COLO668 (cell line): ENCODE measurements at regions not wholly inside any gene's neighbourhood (a gene's known extent, or its start where the extent isn't known, plus 50 kb on each side); places are given as distances from the start of the nearest gene placed in this dataset.

ENCODE experiments used
- DNase-seq: peaks from one replicate; lab custom pipeline; 2025; ENCODE audit not compliant: unreplicated experiment; lab: John Stamatoyannopoulos, UW

DNA sequence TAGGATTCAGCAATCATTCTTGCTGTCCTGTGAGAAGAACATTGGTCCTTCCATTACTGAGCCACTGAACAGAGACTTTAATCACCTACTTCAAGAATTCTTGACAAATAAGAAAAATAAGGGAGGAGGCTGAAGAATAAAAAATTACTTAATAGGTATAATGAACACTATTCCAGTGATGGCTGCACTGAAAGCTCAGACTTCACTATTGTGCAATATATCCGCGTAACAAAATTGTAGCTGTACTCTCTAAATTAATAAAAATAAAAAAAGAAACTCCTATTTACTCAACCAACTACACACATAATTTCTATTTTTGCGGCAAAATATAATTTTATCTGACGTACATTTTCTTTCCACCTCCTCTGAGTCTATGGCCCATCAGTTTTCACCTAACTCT is 2441.0 kb downstream of the PCDH7 start:
- no peak for DNase-seq

DNA sequence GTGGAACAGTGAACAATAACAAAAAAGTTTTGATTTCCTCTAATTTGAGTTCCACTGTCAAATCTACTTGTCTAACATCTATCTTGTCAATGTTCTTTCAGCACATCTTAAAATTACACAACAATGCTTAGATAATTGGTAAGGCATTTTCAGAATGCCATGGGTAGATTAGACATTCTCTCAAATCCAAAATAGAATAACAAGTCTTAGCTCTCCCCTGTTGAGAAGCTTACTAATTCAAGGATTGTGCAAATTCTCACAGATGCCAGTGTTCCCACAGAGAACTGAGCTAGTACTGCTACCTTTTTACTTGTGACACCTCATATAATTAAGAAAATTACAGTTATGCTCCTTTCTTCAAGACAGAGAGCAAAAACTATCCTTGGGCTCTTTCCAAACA is 2442.0 kb downstream of the PCDH7 start:
- no peak for DNase-seq

DNA sequence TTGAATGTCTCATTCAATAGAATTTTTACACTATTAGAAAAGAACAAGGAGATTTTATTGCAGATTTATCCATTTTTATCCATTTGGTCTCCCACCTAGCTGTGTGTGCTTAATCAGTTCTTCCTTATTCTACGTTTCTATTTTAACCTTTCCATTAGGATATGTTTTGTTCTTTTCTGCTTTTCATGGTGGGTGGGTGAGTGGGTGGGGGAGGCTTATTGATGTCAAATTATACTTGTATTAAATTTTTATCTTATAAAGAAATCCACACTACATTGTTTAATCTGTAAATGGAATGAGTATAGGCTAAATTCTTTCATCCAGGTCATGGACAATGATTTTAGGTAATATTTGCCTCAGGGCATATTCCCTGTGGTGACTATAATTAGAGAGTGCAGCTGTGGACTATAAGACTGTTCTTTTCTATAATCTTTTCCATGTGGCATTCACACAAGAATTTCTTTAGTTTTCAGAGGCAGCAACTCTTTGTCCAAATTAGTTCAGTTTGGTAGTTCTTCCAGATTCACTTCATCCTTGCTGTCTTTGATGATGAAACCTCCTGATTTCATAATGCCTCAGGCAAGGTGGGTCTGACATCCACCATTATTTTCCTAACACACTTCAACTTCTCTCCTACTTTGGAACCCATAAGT is 2451.8 kb downstream of the PCDH7 start:
- no peak for DNase-seq

DNA sequence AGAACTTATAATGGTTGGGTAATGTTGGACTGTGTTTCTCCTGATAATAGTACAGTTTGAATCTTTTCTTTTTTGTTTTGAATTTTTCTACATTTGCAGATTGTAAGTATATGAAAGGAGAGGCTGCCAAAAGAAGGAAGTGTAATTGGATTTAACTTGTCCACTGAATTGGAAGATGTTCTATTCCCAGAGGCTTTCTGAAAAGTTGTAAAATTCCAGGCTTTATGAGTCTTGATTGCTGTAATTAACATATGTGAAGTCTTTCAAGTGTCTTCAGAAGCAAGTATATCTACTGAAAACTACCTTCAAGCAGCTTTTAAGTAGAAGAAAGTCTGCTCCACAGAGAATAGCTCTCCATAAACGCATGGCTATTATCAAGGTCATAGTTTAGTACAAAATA is 2456.4 kb downstream of the PCDH7 start:
- no peak for DNase-seq

DNA sequence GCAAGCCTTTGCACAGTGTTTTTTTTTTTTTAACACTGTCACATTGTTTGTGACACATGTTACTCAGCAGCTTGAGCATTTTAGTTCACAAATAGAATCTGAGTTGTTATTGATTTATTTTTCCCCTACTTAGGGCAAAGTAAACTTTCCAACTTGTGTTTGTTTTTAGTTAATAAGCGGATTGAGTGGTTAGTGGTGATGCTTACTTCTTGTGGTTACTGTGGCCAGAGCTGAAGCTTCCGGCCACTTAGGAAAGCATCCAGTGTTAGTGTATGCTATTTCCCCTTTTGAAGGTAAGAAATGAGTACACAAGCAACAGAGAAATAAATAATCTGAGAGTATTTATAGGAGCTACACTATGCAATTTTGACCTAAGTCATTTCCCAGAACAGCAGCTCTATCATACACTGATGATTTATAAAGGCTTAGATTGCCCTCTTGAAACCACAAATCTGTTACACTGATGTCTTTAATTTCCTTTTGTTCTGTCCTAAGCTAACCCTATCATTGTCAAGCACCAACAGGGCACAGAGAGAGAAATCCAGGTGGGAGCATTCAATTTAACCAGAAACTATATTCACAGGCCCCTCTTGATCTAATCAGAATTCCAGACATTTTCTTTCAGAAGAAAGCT is 2464.6 kb downstream of the PCDH7 start:
- no peak for DNase-seq

DNA sequence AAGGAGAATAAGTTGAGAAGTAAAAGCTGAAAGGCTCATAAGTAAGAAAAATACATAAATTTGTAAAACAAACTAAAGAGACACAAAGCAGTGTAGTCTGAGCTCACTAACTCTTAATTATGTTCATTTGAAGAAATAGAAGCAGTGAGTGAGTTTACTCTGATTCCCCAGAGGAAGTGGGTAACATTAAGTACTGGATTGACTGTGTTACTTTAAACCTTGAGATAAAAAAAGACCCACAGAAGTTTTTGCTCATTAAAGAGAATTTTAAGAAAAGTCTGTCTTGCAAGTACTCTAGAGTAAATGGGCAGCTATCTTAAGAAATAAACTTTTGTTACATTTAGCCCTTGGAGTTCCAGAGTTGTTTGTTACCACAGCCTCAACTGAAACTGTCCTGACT is 2466.9 kb downstream of the PCDH7 start:
- no peak for DNase-seq

DNA sequence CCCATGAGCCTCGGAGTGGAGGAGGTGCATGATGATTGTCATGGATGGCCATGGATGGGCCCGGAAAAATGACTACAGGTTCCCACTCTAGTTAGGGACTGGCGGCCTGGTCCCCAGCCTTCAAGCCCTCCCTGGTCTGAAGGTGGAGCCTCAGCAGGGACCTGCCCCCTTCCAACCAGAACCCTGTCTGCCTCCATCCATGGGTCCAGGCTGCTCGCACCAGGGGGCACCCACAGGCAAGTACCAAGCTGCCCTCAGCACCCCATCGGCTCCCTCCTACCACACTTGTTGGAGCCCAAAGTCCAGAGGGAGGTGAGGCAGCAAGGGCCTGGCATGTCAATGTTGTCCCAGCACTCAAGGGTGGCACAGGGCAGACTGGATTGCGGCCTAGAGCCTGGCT is 2468.6 kb downstream of the PCDH7 start:
- DNase-seq, result no peak

DNA sequence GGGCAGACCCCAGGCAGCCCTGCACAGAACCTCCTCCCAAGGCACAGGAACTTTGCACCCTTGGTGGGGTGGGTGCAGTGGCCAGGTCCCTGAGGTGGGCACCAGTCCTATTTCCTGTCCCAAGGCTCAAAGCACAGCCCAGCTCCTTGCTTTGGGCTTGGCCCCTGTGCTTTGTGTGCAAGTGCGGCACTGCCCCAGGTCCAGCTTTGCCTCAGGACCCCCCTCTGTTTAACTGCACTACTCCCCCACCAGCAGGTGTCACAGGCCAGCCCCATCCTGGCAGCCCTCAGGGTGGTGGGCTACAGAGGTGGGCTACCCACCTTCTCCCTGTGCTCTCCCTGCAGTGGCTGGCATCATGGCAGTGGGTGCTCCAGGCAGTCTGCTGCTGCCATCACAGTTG is 2469.0 kb downstream of the PCDH7 start:
- DNase-seq, result no peak

DNA sequence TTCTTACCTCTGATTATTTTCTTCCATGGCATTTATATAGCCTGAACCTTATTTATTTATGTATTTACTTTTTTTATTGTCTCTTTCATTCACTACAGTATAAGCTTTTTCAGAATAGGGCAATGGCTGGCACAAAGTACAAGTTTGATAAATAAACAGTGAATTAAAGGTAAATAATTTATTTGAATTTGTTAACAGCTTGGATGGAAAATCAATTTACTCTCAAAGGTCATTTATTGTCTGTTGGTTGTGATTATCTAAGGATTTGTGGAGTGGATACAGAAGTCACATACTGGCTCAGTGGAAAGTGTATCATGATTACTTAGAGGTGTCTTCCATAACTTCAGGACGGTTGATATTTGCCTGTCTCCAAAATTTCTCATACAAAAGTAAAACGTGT is 2472.9 kb downstream of the PCDH7 start:
- no peak for DNase-seq

DNA sequence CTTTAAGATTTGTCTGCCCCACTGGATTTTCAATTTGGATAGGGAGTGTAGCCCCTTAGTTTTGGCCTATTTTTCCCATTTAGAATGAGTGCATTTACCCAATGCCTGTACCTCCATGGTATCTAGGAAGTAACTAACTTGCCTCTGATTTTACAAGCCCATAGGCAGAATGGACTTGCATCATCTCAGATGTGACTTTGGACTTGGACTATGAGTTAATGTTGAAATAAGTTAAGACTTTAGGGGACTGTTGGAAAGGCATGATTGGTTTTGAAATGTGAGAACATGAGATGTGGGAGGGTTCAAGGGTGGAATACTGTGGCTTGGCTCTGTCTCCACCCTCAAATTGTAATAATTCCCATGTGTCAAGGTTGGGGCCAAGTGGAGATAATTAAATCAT is 2480.2 kb downstream of the PCDH7 start:
- DNase-seq, result no peak

DNA sequence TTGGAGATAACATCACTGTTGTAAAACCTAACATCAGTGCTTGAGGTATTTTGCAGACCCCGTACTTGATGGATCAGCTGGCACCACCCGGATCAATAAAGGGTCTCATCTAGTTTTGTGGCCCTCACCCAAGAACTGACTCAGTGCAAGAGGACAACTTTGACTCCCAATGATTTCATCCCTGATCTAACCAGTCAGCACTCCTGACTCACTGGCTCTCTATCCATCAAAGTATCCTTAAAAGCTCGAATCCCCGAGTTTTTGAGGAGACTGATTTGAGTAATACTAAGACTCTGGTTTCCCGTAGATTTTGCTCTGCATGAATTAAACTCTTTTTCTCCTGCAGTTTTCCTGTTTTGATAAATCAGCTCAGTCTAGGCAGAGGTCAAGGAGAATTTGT is 2498.1 kb downstream of the PCDH7 start:
- no peak for DNase-seq

DNA sequence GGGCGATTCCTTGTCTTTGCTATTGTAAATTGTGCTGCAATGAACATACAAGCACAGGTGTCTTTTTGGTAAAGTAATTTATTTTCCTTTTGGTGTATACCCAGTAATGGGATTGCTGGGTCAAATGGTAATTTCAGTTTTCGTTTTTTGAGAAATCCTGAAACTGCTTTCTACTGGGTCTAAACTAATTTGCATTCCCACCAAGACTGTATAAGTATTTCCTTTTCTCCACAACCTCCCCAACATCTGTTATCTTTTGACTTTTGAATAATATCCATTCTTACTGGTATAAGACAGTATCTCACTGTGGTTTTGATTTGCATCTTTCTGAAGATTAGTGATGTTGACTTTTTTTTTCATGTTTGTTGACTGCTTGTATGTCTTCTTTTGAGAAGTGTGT is 2506.0 kb downstream of the PCDH7 start:
- no peak for DNase-seq

DNA sequence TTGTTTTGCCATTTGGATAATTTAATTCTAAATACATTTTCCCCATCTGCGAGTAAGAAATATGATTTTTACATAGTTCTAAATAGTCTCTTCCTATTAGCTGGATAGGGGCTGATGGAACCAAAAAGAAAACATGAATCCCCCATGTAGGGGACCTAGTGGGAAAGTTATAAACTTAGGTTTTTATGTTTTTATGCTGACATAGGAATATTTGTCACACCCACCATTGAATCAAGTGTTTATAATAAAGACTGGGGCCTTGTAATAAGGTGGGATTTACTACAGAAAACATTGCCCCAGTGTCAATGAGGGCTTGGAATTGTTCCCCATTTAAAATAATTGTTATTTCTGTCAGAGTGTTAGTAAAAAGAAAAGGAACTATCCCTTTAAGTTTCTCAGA is 2506.6 kb downstream of the PCDH7 start:
- DNase-seq, result no peak

DNA sequence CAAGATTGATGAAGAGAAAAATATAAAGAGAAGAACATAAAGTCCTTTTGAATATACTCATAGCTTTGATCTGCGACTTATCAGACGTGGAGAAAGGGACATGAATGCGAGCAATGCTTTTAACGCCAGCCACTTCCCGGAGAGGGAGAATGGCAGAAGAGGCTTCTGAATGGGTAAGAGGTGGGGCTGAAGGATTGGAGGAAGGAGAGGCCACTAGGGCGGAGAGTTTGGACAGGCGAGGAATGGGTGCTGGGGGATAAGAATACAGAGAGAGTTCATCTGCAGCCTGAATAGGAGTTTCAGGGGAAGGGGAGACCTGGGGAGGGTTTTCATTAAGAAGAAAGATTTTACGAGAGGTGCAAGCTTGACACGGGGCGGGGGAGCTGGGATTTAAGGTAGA is 2534.9 kb downstream of the PCDH7 start:
- DNase-seq, result no peak

DNA sequence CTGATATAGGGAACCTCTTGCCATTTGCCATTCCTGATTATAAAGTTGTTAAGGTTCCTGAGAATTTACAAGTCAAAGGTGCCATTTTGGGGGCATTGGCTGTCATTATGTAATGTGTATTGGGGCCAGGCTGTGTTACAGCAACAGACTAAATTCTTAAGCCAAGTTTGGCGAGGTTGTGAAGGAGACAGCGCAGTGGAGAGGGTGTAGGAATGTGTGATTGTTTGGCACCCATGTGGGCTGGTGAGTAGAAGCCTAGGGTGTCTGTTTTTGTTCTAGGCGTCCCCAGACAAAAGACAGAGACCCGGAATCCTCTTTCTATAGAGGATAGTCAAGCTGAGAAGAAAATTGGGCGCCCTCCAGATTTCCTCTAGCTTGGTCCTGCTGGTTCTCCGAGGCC is 2535.3 kb downstream of the PCDH7 start:
- DNase-seq, result no peak

DNA sequence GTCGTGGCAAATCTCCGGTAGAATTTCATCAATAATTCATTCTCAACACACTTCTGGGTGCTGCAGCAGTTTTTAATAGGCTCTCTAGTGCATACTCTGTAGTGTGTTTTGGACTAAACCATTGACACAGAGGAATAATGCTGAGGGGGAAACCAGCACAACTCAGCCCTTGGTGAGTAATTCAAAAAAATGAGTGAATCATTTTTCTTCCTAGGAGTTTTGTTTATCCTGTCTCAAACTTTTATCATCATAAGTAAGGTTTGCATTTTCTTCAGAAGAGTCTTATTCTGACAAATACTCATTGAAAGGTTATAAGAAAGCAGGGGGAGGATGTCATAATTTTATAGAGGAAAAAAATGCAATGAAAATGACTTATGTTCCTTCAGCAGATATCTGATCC is 2542.7 kb downstream of the PCDH7 start:
- no peak for DNase-seq

DNA sequence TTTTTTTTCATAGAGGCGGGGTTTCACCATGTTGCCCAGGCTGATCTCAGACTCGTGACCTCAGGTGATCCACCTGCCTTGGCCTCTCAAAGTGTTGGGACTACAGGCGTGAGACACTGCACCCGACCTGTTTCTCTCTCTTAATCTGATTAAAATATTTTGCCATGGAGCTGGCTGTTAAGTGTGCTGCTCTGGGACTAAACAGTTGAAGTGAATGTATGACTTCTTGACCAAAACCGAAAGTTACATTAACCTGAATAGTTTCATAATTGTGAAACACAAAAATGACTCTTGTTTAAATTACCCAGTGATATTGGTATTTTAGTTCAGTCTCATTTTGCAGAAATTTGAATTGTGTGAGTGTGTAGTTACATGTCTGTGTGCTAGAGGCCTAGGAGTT is 2548.6 kb downstream of the PCDH7 start:
- no peak for DNase-seq

DNA sequence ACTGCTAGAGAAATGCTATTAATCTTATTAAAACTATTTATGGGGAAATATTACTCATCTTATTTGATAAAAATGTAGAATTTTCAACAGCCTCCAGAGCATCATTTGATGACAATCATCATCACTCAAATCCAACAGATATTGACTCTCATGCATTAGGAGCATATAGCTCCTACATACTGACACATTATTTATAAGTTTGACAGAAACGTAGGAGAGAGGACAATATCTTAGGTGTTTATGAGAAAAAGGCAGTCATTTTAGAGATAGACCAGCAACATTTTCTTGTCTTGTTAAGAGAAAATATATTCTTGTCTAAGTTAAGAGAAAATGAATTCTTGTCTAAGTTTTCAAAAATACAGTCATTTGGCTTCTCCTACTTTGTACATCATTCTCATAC is 2550.2 kb downstream of the PCDH7 start:
- no peak for DNase-seq

DNA sequence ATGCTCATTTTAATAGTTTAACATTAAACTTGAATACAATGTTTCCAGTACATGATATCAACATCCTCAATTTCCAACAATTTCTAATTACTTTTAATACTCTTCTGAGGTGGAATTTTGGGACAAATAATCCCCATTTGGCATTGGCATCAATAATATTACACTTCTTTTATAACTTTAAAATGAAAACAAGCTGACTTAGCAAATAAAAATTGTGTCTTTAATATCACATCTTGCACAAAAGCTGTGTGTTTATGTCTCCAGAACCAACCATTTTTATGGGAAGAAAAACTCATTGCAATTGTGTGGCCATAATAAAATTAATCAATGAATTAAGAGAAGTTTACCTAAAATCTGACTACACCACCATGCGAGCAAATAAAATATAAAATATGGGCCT is 2552.6 kb downstream of the PCDH7 start:
- no peak for DNase-seq

DNA sequence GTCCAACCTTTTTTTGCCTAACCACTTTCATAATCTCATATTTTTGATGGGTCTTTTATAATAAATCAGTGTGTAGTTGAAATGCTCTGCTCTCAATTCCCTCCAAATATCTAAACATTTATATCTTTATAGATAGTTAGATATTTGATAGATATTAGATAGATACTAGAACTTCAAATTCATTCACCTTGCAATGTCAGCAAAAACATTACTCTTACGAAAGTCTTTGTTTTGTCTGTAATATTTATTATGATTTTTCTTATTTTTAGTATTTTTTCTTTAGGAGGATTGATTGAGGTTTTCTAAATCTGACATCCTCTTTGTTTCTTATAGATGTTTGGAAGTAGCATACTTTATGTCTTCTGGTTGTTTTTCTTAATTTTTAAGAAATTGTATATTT is 2563.6 kb downstream of the PCDH7 start:
- DNase-seq, result no peak

DNA sequence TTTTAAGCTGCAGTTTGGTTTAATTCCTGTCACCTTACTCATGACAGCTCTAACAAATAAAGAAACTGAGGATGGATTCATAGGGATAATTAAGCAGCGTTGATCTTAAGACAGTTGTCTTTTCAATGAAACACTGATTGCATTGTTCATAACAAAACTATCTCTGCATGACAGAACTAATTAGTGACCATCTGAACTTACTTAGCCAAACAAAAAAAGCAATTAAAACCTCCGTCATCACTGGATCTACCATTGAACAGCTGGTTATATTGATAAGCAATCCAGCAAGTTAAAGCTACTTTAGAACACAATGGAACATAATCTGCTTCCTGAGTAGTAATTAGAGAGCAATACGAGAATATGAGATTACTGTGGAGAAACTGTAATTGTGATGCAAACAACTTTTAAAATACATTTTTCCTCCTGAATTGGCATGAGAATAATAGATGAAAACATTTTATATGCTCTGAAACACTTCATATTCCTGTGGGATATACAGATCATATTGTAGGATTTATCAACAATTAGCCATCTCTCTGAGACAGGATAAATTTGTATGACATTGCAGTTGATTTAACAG is 2576.8 kb downstream of the PCDH7 start:
- no peak for DNase-seq

DNA sequence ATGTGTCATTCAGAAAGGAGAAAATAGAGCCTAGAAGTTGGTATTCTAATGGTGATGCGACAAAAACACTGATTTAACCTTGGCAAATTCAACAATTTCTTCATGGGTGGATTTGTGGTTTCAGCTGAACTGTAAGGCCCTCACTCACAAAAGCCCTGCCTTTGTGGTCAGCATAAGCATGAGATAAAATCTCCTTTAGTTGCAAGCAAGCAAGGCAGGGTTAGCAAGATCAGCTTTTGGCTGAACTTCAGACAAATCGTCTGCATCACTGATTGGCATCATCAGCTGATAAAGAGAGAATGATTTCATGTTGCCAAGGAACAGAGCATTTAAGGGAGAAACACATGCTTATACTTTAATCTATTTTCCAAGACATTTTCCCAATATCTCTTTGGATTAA is 2582.2 kb downstream of the PCDH7 start:
- DNase-seq, result no peak

DNA sequence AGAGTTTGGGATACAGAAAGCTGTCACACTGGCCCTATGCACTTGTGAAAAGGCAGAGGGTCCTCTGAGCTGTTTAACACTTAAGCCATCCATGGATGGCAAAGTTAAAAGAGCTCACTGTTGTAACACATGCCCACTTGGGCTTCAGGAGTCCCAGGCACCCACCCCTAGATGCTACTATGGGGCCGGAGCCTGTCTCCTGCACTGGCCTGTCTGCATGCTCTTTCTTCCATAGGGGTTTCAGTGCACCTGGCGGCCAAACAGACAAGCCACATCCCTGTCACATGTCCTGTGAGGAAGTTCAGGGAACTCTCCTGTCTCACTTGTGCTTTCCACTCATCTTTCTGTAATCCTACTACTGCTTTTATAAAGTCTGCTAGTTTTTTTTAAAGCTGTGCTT is 2586.0 kb downstream of the PCDH7 start:
- DNase-seq, result no peak
